ENCODE measurements at regions not wholly inside any gene's neighbourhood (a gene's known extent, or its start where the extent isn't known, plus 50 kb on each side); places are given as distances from the start of the nearest gene placed in this dataset.
"Not testable (repeated sequence)": the region's sequence is repeated elsewhere in the genome, so short reads cannot be mapped to it uniquely, and the experiment has no call there.

DNA sequence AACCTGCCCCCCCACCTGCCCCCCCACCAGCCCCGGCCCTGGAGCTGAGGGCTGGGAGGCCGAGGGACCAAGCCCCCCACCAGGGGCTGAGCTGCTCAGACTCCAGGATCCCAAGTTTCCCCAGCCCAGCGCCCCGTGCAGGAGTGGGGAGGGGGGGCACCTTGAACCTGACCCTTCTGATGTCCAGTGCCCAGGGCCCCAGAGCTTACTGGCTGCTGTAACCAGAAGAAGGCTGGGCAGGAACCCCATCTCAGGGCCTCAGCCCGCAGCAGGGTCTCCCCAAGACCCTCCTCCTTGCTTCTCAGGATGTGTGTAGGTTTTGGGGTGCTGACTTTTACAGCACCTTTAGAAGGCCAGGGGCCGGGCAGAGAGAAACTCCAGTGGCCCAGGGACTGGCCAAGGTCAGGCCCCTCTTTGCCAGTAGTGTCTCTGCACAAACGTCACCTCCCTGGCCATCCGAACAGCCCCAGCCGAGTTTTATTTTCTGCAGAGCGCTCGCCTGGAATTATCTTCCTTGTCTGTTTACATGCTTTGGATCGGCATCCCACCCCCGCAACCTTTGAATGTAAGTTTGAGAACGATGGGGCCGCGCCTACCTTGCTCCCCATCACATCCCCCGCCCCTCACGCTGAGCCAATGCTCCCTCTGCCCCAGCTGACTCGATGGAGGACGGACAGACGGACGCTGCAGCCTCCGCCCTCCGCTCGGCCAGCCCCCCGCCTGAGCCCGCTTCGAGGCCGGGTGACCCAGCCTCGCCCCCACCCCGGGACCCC is 70.1 kb upstream of the CASZ1 start:
- FAIRE-seq, result peak; percentile 13

GRCh38 chr1:10867138-10867721 is 70.8 kb upstream of the CASZ1 start:
- FAIRE-seq (no peak), DNase-seq (ENCODE audit: insufficient read length, low spot score) (peak; percentile 60)

More for the DNA sequence above, 70.1 kb upstream of the CASZ1 start:
- peak; percentile 22 for DNase-seq (ENCODE audit: insufficient read length, low spot score)

- DNase-seq (ENCODE audit: insufficient read length, low spot score) (no peak), FAIRE-seq (no peak)
These were observed 71.6 kb upstream of the CASZ1 start for GRCh38 chr1:10867914-10868598.

- DNase-seq (ENCODE audit: insufficient read length, low spot score) (no peak), FAIRE-seq (no peak)
These were observed 72.1 kb upstream of the CASZ1 start for GRCh38 chr1:10868599-10868965.

GRCh38 chr1:10869933-10870332 is 73.5 kb upstream of the CASZ1 start:
- FAIRE-seq, result no peak
- no peak for DNase-seq (ENCODE audit: insufficient read length, low spot score)

DNA sequence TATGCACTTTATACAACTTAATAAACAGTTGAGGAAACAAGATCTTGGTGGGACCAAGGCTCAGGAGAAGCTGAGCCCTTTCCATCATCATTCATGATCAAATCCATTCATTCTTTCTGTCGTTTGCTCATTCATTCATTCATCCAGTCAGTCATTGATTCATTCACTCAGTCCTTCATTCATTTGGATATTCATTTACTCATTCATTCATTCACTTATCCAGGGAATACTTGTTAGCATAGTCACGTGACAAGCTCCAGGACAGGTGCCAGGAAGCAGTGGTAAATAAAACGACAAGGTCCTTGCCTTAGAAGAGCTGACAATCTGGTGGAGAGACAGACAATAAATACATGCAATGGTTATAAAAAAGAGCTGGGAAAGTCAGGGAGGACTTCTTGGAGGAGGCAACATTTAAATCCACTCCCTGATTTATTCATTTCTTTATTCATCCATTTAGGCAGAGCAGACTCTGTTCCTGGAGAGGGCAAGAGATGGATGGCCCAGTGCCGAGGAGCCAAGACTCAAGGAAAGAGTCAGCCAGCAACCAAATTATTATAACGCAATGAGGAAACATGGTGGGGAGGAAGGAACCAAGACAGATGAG is 74.1 kb upstream of the CASZ1 start:
- FAIRE-seq (no peak), DNase-seq (ENCODE audit: insufficient read length, low spot score) (no peak)

DNA sequence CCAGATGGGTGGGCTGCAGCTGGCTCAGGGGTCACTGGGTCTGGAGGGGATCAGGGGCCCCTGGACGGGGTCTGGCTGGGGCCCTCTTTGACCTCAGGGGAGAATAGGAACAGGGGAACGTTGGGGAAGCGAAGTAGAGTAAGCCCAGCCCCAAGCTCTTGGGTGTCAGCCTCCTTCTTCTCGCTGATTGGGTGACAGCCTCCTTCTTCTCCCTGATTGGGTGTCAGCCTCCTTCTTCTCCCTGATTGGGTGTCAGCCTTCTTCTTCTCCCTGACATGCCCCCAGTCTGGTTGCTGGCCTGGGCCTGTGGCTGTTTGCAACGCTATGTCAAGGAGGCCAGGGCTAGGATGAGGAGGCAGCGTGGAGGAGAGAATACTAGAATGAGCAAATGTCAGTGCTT is 76.7 kb upstream of the CASZ1 start:
- no peak for DNase-seq (ENCODE audit: insufficient read length, low spot score)
- FAIRE-seq, result no peak

DNA sequence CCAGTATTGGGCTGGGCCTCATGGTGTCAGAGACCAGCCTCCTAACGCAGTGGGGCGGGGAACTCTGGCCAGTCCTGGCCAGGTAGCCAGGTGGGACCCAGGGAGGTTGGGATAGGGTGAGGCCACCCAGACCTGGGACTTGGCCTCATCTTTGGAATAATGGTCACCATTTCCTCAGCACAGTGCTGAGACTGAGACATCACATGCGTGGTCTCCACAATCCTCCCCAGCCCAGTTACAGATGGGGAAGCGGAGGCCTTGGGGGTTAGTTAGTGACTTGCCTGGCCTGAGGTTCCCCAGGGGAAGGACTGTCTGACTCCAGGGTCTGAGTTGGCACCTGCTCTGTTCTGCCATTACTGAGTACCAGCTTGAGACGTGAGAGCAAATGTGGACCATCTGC is 77.9 kb upstream of the CASZ1 start:
- no peak for FAIRE-seq
- DNase-seq (ENCODE audit: insufficient read length, low spot score), result no peak

GRCh38 chr1:10877894-10878293 is 81.4 kb upstream of the CASZ1 start:
- no peak for FAIRE-seq

DNA sequence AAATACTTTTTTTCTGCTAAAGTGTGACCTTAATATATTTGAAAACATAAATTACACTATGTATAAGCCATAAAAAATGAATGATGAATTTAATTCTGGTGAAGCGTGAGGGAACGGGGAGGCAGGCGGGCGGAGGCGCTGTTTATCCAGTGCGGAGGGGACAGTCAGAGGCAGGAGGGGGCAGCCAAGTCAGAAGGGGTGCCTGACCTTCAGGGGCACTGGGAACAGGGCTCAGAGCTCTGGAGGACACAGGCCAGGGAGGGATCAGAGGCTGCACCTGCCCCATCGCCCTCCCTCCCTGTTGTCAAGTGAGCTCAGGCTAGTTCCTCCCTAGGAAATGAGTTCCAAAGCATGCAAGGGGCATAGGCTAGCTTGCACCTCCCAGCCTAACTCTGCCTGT is 82.0 kb upstream of the CASZ1 start:
- no peak for DNase-seq (ENCODE audit: insufficient read length, low spot score)
- FAIRE-seq, result no peak

More at GRCh38 chr1:10877894-10878293, 81.4 kb upstream of the CASZ1 start:
- DNase-seq (ENCODE audit: insufficient read length, low spot score), result no peak

DNA sequence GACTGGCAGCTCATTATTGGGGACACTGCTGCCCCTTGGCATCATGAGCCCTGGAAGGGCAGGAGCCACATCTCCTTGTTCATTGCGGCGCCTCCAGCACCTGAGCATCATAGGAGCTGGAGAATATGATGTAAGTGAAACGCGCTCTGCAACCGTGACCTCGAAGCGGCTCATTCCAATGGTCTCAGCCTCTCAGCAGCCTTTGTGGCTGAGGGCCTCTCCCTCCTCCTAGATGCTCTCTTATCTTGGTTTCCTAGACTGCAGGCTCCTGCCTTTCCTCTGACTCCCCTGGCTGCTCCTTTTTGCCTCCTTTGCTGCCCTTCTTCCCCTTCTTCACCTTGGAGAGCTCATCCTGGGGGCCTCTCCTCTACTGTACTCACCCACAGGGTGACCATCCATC is 83.6 kb upstream of the CASZ1 start:
- no peak for FAIRE-seq
- DNase-seq (ENCODE audit: insufficient read length, low spot score), result no peak

DNA sequence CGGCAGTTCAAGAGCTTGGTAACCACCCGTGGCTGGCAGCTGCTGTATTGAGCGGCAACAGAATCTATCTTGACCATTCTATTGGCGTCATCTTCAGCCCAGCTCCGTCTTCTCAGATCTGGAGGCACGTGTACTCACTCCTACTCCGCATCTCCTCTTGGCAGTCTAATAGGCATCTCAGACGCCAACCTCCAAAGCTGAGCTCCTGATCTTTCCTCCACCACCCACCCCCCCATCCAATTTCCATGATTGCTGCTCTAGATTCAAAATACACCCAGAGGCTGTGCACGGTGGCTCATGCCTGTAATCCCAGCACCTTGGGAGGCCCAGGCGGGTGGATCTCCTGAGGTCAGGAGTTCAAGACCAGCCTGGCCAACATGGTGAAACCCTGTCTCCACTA is 84.6 kb upstream of the CASZ1 start:
- DNase-seq (ENCODE audit: insufficient read length, low spot score) (no peak), FAIRE-seq (no peak)

DNA sequence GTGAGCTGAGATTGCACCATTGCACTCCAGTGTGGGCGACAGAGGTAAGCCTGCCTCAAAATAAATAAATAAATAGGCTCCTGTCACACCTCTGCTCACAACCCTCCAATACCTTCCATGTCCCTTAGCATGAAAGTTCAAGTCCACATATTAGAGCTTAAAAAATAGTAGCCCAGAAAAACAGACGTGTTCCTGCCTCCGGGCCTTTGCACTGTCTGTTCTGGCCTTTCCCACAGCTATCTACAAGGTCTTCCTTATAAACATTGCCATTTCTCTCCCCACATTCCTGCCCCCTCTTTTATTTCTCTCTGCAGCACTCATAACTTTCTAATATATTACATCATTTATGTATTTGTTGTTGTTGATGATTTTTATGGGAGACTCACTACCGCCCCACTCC is 85.6 kb upstream of the CASZ1 start:
- DNase-seq (ENCODE audit: insufficient read length, low spot score), result no peak
- FAIRE-seq, result no peak

DNA sequence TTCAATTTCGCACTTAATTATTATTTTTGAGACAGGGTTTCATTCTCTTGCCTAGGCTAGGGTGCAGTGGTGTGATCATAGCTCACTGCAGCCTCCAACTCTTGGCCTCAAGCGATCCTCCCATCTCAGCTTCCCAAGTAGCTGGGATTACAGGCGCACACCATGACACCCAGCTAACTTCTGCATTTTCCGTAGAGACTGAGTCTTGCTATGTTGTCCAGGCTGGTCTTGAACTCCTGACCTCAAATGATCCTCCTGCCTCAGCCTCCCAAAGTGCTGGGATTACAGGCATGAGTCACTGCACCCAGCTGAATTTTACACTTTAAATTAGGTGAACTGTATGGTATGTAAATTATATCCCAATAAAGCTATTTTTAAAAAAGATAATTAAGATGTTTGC is 90.6 kb upstream of the CASZ1 start:
- not testable (repeated sequence) for DNase-seq (ENCODE audit: insufficient read length, low spot score); FAIRE-seq

DNA sequence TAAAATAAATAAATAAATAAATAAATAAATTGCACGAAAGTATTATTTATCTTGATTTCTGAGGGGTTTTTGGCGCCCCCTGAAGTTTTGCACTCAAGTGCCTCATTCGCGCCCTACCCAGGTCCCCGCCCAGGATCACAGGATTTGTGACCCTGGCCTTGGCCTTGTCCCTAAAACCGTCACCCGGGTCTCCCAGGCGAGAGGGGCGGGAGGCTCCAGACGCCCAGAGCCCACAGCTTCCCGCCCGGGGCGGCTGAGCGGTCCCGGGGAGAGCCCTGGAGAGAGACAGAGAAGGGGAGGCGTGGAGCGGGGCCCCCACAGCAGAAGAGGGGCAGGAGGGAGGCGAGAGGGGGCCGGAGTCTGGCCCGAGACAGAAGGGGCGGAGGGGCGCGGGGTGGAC is 91.8 kb upstream of the CASZ1 start:
- no peak for FAIRE-seq
- DNase-seq (ENCODE audit: insufficient read length, low spot score), result no peak

- no peak for DNase-seq (ENCODE audit: insufficient read length, low spot score)
- FAIRE-seq, result no peak
These were observed 92.6 kb upstream of the CASZ1 start for GRCh38 chr1:10888791-10889649.

- DNase-seq (ENCODE audit: insufficient read length, low spot score) (no peak), FAIRE-seq (no peak)
These were observed 93.4 kb upstream of the CASZ1 start for GRCh38 chr1:10889650-10890353.

GRCh38 chr1:10890491-10891071 is 94.1 kb upstream of the CASZ1 start:
- no peak for FAIRE-seq

DNA sequence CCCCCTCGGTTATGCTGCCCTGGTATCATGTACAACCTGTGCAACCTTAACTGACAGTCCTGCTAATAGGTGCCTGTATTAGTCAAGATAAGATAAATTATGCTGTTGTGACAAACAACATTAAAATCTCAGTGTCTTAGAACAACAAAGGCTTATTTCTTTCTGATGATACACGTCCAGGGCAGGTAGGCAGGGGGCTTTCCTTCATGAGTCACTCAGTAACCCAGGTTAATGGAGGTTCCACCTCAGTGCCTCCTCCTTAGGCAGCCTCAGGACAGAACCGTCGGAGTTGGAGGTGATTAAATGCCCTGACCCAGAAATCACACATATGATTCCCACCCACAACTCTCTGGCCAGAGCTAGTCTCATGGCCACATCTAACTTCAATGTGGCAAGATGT is 94.6 kb upstream of the CASZ1 start:
- no peak for DNase-seq (ENCODE audit: insufficient read length, low spot score)
- FAIRE-seq, result no peak

More at GRCh38 chr1:10890491-10891071, 94.1 kb upstream of the CASZ1 start:
- no peak for DNase-seq (ENCODE audit: insufficient read length, low spot score)

Data from HTR-8/SVneo (cell line).